ENCODE measurements at regions not wholly inside any gene's neighbourhood (a gene's known extent, or its start where the extent isn't known, plus 50 kb on each side); places are given as distances from the start of the nearest gene placed in this dataset.

DNA sequence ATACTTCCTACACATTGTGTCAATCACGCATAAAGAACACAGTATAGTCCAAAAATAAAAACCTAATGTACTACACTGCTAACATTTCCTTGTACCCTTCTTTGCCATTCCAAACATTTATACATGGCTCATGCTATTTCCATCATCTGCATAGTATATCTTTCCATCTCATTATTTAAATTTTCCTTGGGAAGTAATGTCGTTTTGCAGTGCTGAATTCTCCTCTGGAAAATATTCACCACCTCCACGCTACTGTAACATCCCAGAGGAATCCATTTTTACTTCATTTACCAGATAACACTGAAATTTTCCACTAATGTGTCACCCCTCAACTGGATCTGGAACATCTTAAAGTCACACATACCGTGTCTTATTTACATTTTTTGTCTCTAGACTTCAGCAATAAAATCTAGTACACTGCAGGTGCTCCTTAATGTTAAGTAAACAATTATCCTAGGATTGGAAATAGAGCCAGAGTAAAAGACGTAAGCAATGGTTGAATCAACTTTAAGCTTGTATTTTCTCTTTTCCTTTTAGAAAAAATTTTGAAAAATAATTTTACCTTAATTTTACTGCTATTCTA is 881.0 kb downstream of the AMY1C start:
- Histone ChIP-seq H3K18ac (ENCODE audit: low read length) (no peak overlapping the region), H2AFZ (ENCODE audit: insufficient read depth, low read length, poor library complexity) (no peak overlapping the region), H3K23ac (ENCODE audit: low read length) (no peak overlapping the region), H3K27me3 (ENCODE audit: insufficient read depth, low read length) (no peaks in the 10 kb centered on the region), H2BK12ac (ENCODE audit: low read length) (no peak overlapping the region), H3K14ac (ENCODE audit: low read length) (no peak overlapping the region), H3K27ac (ENCODE audit: low read depth, low read length) (no peak overlapping the region), H2BK5ac (ENCODE audit: low read depth, low read length, poor library complexity) (no peak overlapping the region), H3K36me3 (ENCODE audit: control insufficient read depth in 1 of 2, insufficient read depth in 2 of 2, low read length in 2 of 2) (no peaks in the 10 kb centered on the region), H3K79me1 (ENCODE audit: low read length) (no peaks in the 10 kb centered on the region), H4K12ac (ENCODE audit: low read depth, low read length) (no peak overlapping the region), H3K4me2 (ENCODE audit: low read length) (no peak overlapping the region), H2BK120ac (ENCODE audit: insufficient read depth, low read length, poor library complexity) (no peak overlapping the region), H3K4me3 (ENCODE audit: low read depth, low read length) (no peak overlapping the region), H3K4ac (ENCODE audit: low read depth, low read length) (no peak overlapping the region), H3K79me2 (ENCODE audit: control insufficient read depth, insufficient read depth, low read length, poor library complexity) (no peaks in the 10 kb centered on the region), H3K9me3 (ENCODE audit: insufficient read depth, low read depth, low read length) (no peaks in the 10 kb centered on the region), H2AK5ac (ENCODE audit: low read length) (no peak overlapping the region), H4K8ac (ENCODE audit: low read depth, low read length) (no peak overlapping the region), H4K91ac (ENCODE audit: low read depth, low read length) (no peak overlapping the region), H3K4me1 (ENCODE audit: control insufficient read depth in 1 of 2, insufficient read depth in 2 of 2, low read length in 2 of 2) (no peaks in the 10 kb centered on the region), H3K9ac (ENCODE audit: low read length) (no peak overlapping the region)
- WGBS (ENCODE audit: extremely low coverage, insufficient coverage, insufficient read length): no CpG with 5 or more reads among the region's 5 CpGs
- peak in 1 of 2 donors; percentile 4 for DNase-seq

DNA sequence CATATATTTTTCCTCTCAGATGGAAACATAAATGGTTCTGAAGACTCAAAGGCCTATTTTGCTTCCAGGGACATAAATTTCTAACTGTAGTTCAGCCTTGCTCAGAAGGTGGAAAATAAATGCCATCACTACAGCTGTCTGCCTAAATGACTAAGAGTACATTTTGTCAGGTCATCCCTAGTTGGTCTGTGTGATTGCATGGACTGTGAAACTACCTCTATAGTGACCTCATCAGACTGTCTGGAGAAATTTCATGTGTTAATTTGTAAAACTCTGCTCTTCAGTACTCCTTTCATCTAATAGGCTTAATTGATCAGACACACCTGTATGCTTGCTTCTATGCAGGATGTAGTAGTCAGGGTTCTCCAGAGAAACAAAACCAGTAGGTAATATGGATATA is 886.9 kb downstream of the AMY1C start:
- Histone ChIP-seq H3K4me2 (ENCODE audit: low read length) (no peak overlapping the region), H4K12ac (ENCODE audit: low read depth, low read length) (no peak overlapping the region), H3K79me2 (ENCODE audit: control insufficient read depth, insufficient read depth, low read length, poor library complexity) (no peaks in the 10 kb centered on the region), H3K79me1 (ENCODE audit: low read length) (no peaks in the 10 kb centered on the region), H3K4me1 (ENCODE audit: control insufficient read depth in 1 of 2, insufficient read depth in 2 of 2, low read length in 2 of 2) (no peaks in the 10 kb centered on the region), H3K18ac (ENCODE audit: low read length) (no peak overlapping the region), H2AFZ (ENCODE audit: insufficient read depth, low read length, poor library complexity) (no peak overlapping the region), H3K9ac (ENCODE audit: low read length) (no peak overlapping the region), H2BK12ac (ENCODE audit: low read length) (no peak overlapping the region), H2BK120ac (ENCODE audit: insufficient read depth, low read length, poor library complexity) (no peak overlapping the region), H3K27ac (ENCODE audit: low read depth, low read length) (no peak overlapping the region), H4K8ac (ENCODE audit: low read depth, low read length) (no peak overlapping the region), H3K14ac (ENCODE audit: low read length) (no peak overlapping the region), H3K4ac (ENCODE audit: low read depth, low read length) (no peak overlapping the region), H4K91ac (ENCODE audit: low read depth, low read length) (no peak overlapping the region), H3K4me3 (ENCODE audit: low read depth, low read length) (no peak overlapping the region), H3K36me3 (ENCODE audit: control insufficient read depth in 1 of 2, insufficient read depth in 2 of 2, low read length in 2 of 2) (no peaks in the 10 kb centered on the region), H2BK5ac (ENCODE audit: low read depth, low read length, poor library complexity) (no peak overlapping the region), H2AK5ac (ENCODE audit: low read length) (no peak overlapping the region), H3K27me3 (ENCODE audit: insufficient read depth, low read length) (no peaks in the 10 kb centered on the region), H3K23ac (ENCODE audit: low read length) (no peak overlapping the region), H3K9me3 (ENCODE audit: insufficient read depth, low read depth, low read length) (no peaks in the 10 kb centered on the region)
- no peak for DNase-seq

DNA sequence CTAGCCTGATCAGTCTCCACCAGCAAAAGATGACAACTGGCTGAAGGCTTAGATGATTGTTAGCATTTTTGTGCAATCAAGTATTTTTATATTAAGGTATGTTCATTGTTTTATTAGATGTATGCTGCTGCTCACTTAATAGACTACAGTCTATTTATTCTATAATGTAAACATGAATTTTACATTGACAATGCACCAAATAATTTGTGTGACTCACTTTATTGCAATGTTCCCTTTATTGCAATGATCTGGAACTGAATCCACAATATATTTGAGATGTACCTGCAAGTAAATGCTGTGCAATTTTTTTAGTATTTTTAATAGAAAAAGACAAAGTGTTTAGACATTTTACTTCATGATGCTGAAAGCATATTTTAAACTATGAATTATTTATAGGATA is 896.5 kb downstream of the AMY1C start:
- Histone ChIP-seq H3K27me3 (ENCODE audit: insufficient read depth, low read length) (no peaks in the 10 kb centered on the region), H3K23ac (ENCODE audit: low read length) (no peak overlapping the region), H3K4me3 (ENCODE audit: low read depth, low read length) (no peak overlapping the region), H4K91ac (ENCODE audit: low read depth, low read length) (no peak overlapping the region), H4K8ac (ENCODE audit: low read depth, low read length) (no peak overlapping the region), H3K4me1 (ENCODE audit: control insufficient read depth in 1 of 2, insufficient read depth in 2 of 2, low read length in 2 of 2) (no peaks in the 10 kb centered on the region), H3K4me2 (ENCODE audit: low read length) (no peak overlapping the region), H3K27ac (ENCODE audit: low read depth, low read length) (no peak overlapping the region), H2BK12ac (ENCODE audit: low read length) (no peak overlapping the region), H2BK5ac (ENCODE audit: low read depth, low read length, poor library complexity) (no peak overlapping the region), H3K9me3 (ENCODE audit: insufficient read depth, low read depth, low read length) (no peaks in the 10 kb centered on the region), H3K79me1 (ENCODE audit: low read length) (no peaks in the 10 kb centered on the region), H3K18ac (ENCODE audit: low read length) (no peak overlapping the region), H3K9ac (ENCODE audit: low read length) (no peak overlapping the region), H2BK120ac (ENCODE audit: insufficient read depth, low read length, poor library complexity) (no peak overlapping the region), H4K12ac (ENCODE audit: low read depth, low read length) (no peak overlapping the region), H2AFZ (ENCODE audit: insufficient read depth, low read length, poor library complexity) (no peak overlapping the region), H3K36me3 (ENCODE audit: control insufficient read depth in 1 of 2, insufficient read depth in 2 of 2, low read length in 2 of 2) (no peaks in the 10 kb centered on the region), H3K79me2 (ENCODE audit: control insufficient read depth, insufficient read depth, low read length, poor library complexity) (no peaks in the 10 kb centered on the region), H3K14ac (ENCODE audit: low read length) (no peak overlapping the region), H2AK5ac (ENCODE audit: low read length) (no peak overlapping the region), H3K4ac (ENCODE audit: low read depth, low read length) (no peak overlapping the region)
- no peak for DNase-seq

DNA sequence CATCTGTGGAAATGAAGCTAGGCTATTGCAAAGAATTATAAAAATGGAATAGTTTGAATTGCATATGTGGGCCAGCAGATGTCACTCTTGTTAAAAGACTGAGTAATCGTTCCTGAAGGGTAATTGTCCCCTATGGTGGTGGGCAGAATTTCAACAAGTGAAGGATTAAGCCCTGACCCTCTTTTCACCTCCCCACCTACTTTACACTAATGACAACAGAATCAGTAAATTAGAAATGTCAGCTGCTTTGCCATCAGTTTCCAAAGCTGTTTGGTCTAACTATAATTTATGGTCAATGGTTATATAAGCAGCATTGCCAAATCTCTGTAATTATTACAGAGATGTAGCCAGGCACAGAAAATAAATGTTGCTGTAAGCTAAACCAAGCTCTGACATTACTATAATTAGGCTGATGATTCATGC is 898.6 kb downstream of the AMY1C start:
- no peak overlapping the region for H4K91ac ChIP-seq (ENCODE audit: low read depth, low read length)
- H2AK5ac ChIP-seq (ENCODE audit: low read length): no peak overlapping the region
- H3K14ac ChIP-seq (ENCODE audit: low read length): no peak overlapping the region
- no peak overlapping the region for H3K18ac ChIP-seq (ENCODE audit: low read length)
- H3K4me1 ChIP-seq (ENCODE audit: control insufficient read depth in 1 of 2, insufficient read depth in 2 of 2, low read length in 2 of 2): no peaks in the 10 kb centered on the region
- H3K9me3 ChIP-seq (ENCODE audit: insufficient read depth, low read depth, low read length): no peaks in the 10 kb centered on the region
- no peak overlapping the region for H3K4ac ChIP-seq (ENCODE audit: low read depth, low read length)
- no peak overlapping the region for H3K4me3 ChIP-seq (ENCODE audit: low read depth, low read length)
- no peak overlapping the region for H3K9ac ChIP-seq (ENCODE audit: low read length)
- no peak overlapping the region for H2BK120ac ChIP-seq (ENCODE audit: insufficient read depth, low read length, poor library complexity)
- H3K36me3 ChIP-seq (ENCODE audit: control insufficient read depth in 1 of 2, insufficient read depth in 2 of 2, low read length in 2 of 2): no peaks in the 10 kb centered on the region
- H2AFZ ChIP-seq (ENCODE audit: insufficient read depth, low read length, poor library complexity): no peak overlapping the region
- no peak overlapping the region for H2BK12ac ChIP-seq (ENCODE audit: low read length)
- DNase-seq: peak in 1 of 2 donors; percentile 32
- no peak overlapping the region for H3K23ac ChIP-seq (ENCODE audit: low read length)
- H3K4me2 ChIP-seq (ENCODE audit: low read length): no peak overlapping the region
- no peaks in the 10 kb centered on the region for H3K79me2 ChIP-seq (ENCODE audit: control insufficient read depth, insufficient read depth, low read length, poor library complexity)
- H3K27ac ChIP-seq (ENCODE audit: low read depth, low read length): no peak overlapping the region
- WGBS (ENCODE audit: extremely low coverage, insufficient coverage, insufficient read length): no CpG with 5 or more reads among the region's 1 CpG
- no peak overlapping the region for H2BK5ac ChIP-seq (ENCODE audit: low read depth, low read length, poor library complexity)
- no peaks in the 10 kb centered on the region for H3K27me3 ChIP-seq (ENCODE audit: insufficient read depth, low read length)
- no peak overlapping the region for H4K12ac ChIP-seq (ENCODE audit: low read depth, low read length)
- no peaks in the 10 kb centered on the region for H3K79me1 ChIP-seq (ENCODE audit: low read length)
- H4K8ac ChIP-seq (ENCODE audit: low read depth, low read length): no peak overlapping the region

Data from trophoblast cell (in vitro differentiated cells and primary cell).